ENCODE measurements at regions not wholly inside any gene's neighbourhood (a gene's known extent, or its start where the extent isn't known, plus 50 kb on each side); places are given as distances from the start of the nearest gene placed in this dataset.

GRCh38 chr5:152953788-152954483 is 536.5 kb upstream of the GRIA1 start:
- no peak overlapping the region for H3K4me3 ChIP-seq (ENCODE audit: low read depth, low read length)
- no peak for TF ChIP-seq CTCF (IDR thresholded peaks at IDR 0.05; ENCODE audit: low read depth, low read length, missing control alignments)
- DNase-seq (ENCODE audit: low read depth) = no peak

- no peak overlapping the region for H3K4me3 ChIP-seq (ENCODE audit: low read depth, low read length)
- no peak for DNase-seq (ENCODE audit: low read depth)
- no peak for TF ChIP-seq CTCF (IDR thresholded peaks at IDR 0.05; ENCODE audit: low read depth, low read length, missing control alignments)
Observed at GRCh38 chr5:152956943-152957613, 533.4 kb upstream of the GRIA1 start.

- no peak for DNase-seq (ENCODE audit: low read depth)
- H3K4me3 ChIP-seq (ENCODE audit: low read depth, low read length) = no peak overlapping the region
- TF ChIP-seq CTCF (IDR thresholded peaks at IDR 0.05; ENCODE audit: low read depth, low read length, missing control alignments) = no peak
Observed at GRCh38 chr5:152978141-152978835, 512.2 kb upstream of the GRIA1 start.

GRCh38 chr5:152987131-152987530 is 503.3 kb upstream of the GRIA1 start:
- no peak for TF ChIP-seq CTCF (IDR thresholded peaks at IDR 0.05; ENCODE audit: low read depth, low read length, missing control alignments)
- DNase-seq (ENCODE audit: low read depth) = no peak
- H3K4me3 ChIP-seq (ENCODE audit: low read depth, low read length) = no peak overlapping the region

- no peak for DNase-seq (ENCODE audit: low read depth)
- H3K4me3 ChIP-seq (ENCODE audit: low read depth, low read length) = no peak overlapping the region
- no peak for TF ChIP-seq CTCF (IDR thresholded peaks at IDR 0.05; ENCODE audit: low read depth, low read length, missing control alignments)
Observed at GRCh38 chr5:152990217-152990616, 500.3 kb upstream of the GRIA1 start.

GRCh38 chr5:152990649-152991048 is 499.8 kb upstream of the GRIA1 start:
- H3K4me3 ChIP-seq (ENCODE audit: low read depth, low read length) = no peak overlapping the region
- no peak for TF ChIP-seq CTCF (IDR thresholded peaks at IDR 0.05; ENCODE audit: low read depth, low read length, missing control alignments)
- no peak for DNase-seq (ENCODE audit: low read depth)
